K562 (cell line): ENCODE measurements at regions not wholly inside any gene's neighbourhood (a gene's known extent, or its start where the extent isn't known, plus 50 kb on each side); places are given as distances from the start of the nearest gene placed in this dataset.

ENCODE experiments used
- BHLHE40 ChIP-seq: IDR thresholded peaks from 2 replicates; pipeline ENCODE4 v1.6.1; 2011; ENCODE audit warnings: low read length, improper control_type of control experiment
- CHD1 ChIP-seq: fragments of 200-600 bp; sonication (generic); IDR thresholded peaks from one replicate; pipeline ENCODE4 v1.6.1; 2012; ENCODE audit warnings: mild to moderate bottlenecking, moderate library complexity, low read length, inconsistent platforms
- CHD2 ChIP-seq: IDR thresholded peaks from 2 replicates; pipeline ENCODE4 v1.6.1; 2011; ENCODE audit warnings: low read depth, low read length
- CTCF ChIP-seq, 3 experiments: IDR thresholded peaks in 2 of 3; conservative IDR thresholded peaks in 1 of 3; 2 replicates each; pipeline ENCODE4 v1.5.1; 2011 to 2012; ENCODE audit warnings: low read length in 3 of 3, mild to moderate bottlenecking in 3 of 3, control low read depth in 2 of 3, improper control_type of control experiment in 1 of 3, inconsistent platforms in 1 of 3, low read depth in 1 of 3, mixed read lengths in 1 of 3, moderate library complexity in 1 of 3; ENCODE audit not compliant: insufficient read depth in 2 of 3
- FOXK2 ChIP-seq, 2 experiments: fragments of 450-650 bp; IDR thresholded peaks in 1 of 2; conservative IDR thresholded peaks in 1 of 2; 2 replicates each; pipeline ENCODE4 v1.6.1; 2016; ENCODE audit warnings: low read depth in 2 of 2, mild to moderate bottlenecking in 1 of 2
- FOXP1 ChIP-seq: sonication (generic); formaldehyde crosslinking; IDR thresholded peaks from 2 replicates; pipeline ENCODE4 v1.8.0; 2022; ENCODE audit warnings: mild to moderate bottlenecking, missing genetic modification reagents
- MTF1 ChIP-seq: fragments of 250-450 bp; sonication (Bioruptor Pico); IDR thresholded peaks from 2 replicates; pipeline ENCODE4 v1.9.0; 2021; ENCODE audit warnings: moderate library complexity, mild to moderate bottlenecking, inconsistent platforms, borderline replicate concordance
- POLR2A ChIP-seq: fragments of 450-650 bp; conservative IDR thresholded peaks from 2 replicates; pipeline ENCODE4 v1.6.1; 2016
- RBFOX2 ChIP-seq: fragments of 200-400 bp; formaldehyde crosslinking; IDR thresholded peaks from 2 replicates; pipeline ENCODE4 v1.6.1; 2017; ENCODE audit warnings: low read depth, mild to moderate bottlenecking, low read length, moderate library complexity
- RBM39 ChIP-seq: fragments of 200-400 bp; formaldehyde crosslinking; optimal IDR thresholded peaks from 2 replicates; pipeline ENCODE3; 2018; ENCODE audit warnings: low read depth, low read length
- TCF7L2 ChIP-seq: fragments of 150-350 bp; IDR thresholded peaks from 2 replicates; pipeline ENCODE4 v1.6.1; 2016; ENCODE audit warnings: low read depth, mild to moderate bottlenecking, low read length, moderate library complexity
- ZNF165 ChIP-seq: fragments of 250-450 bp; sonication (Bioruptor Pico); IDR thresholded peaks from 2 replicates; pipeline ENCODE4 v1.4.0; 2020; ENCODE audit warnings: borderline replicate concordance
- TF ChIP-seq, protein P1 (sequence below): fragments of 250-450 bp; sonication (Bioruptor Pico); IDR thresholded peaks from 2 replicates; pipeline ENCODE4 v1.5.0; 2020; ENCODE audit warnings: mild to moderate bottlenecking, borderline replicate concordance
- TF ChIP-seq, protein P2 (sequence below): fragments of 450-650 bp; IDR thresholded peaks from 2 replicates; pipeline ENCODE4 v1.6.1; 2017; ENCODE audit warnings: mild to moderate bottlenecking, moderate library complexity

DNA sequence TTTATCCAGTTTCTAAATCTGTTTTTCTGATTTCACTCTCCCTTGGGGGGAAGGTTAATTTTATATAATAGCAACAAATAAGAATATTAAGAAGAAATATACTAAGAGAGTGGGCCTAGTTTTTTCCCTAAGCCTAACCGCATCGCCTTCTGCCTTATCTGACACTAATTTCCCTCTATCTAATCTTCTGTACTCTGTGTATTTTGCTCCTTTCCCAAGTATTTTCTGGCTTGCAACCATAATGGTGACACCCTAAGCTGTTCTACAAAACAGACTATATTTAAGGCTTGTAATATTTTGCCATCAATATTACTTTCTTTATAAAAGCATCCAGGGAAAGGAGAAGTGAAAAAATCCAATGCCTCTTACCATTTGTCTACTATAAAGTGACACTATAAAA, 1168.8 kb downstream of the GALC start:
- TF ChIP-seq RBM39 (no peak), TCF7L2 (no peak), CHD2 (no peak), BHLHE40 (no peak), CTCF (IDR thresholded peaks at IDR 0.05 in 2 of 3, conservative IDR thresholded peaks at IDR 0.05 in 1 of 3; ENCODE audit: insufficient read depth in 2 of 3, low read depth in 1 of 3, low read length in 3 of 3) (no peak), MTF1 (no peak), FOXK2 (conservative IDR thresholded peaks at IDR 0.05 in 1 of 2, IDR thresholded peaks at IDR 0.05 in 1 of 2; ENCODE audit: low read depth in 2 of 2) (no peak), ZNF165 (no peak), RBFOX2 (no peak), POLR2A (no peak), FOXP1 (no peak), CHD1 (no peak)
- TF ChIP-seq, protein P1, sequence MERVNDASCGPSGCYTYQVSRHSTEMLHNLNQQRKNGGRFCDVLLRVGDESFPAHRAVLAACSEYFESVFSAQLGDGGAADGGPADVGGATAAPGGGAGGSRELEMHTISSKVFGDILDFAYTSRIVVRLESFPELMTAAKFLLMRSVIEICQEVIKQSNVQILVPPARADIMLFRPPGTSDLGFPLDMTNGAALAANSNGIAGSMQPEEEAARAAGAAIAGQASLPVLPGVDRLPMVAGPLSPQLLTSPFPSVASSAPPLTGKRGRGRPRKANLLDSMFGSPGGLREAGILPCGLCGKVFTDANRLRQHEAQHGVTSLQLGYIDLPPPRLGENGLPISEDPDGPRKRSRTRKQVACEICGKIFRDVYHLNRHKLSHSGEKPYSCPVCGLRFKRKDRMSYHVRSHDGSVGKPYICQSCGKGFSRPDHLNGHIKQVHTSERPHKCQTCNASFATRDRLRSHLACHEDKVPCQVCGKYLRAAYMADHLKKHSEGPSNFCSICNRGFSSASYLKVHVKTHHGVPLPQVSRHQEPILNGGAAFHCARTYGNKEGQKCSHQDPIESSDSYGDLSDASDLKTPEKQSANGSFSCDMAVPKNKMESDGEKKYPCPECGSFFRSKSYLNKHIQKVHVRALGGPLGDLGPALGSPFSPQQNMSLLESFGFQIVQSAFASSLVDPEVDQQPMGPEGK (CRISPR knock-in tag), result no peak
- TF ChIP-seq, protein P2, sequence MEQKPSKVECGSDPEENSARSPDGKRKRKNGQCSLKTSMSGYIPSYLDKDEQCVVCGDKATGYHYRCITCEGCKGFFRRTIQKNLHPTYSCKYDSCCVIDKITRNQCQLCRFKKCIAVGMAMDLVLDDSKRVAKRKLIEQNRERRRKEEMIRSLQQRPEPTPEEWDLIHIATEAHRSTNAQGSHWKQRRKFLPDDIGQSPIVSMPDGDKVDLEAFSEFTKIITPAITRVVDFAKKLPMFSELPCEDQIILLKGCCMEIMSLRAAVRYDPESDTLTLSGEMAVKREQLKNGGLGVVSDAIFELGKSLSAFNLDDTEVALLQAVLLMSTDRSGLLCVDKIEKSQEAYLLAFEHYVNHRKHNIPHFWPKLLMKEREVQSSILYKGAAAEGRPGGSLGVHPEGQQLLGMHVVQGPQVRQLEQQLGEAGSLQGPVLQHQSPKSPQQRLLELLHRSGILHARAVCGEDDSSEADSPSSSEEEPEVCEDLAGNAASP, result no peak
